PFSK-1 (cell line): ENCODE measurements at regions not wholly inside any gene's neighbourhood (a gene's known extent, or its start where the extent isn't known, plus 50 kb on each side); places are given as distances from the start of the nearest gene placed in this dataset.

Experiments
- POLR2AphosphoS5 ChIP-seq: IDR thresholded peaks from 2 replicates; pipeline ENCODE4 v1.6.1; 2012; ENCODE audit warnings: low read depth, mild to moderate bottlenecking, control low read depth, low read length, moderate library complexity
- SIN3A ChIP-seq: IDR thresholded peaks from 2 replicates; pipeline ENCODE4 v1.6.1; 2012; ENCODE audit warnings: mild to moderate bottlenecking, low read length, moderate library complexity, borderline replicate concordance; ENCODE audit not compliant: insufficient read depth
- TAF1 ChIP-seq: IDR thresholded peaks from 2 replicates; pipeline ENCODE4 v1.6.1; 2012; ENCODE audit warnings: low read length, control low read depth, borderline replicate concordance; ENCODE audit not compliant: insufficient read depth

GRCh38 chr5:87127426-87127825, 140.3 kb upstream of the RASA1 start:
- TF ChIP-seq TAF1 (no peak), POLR2AphosphoS5 (no peak), SIN3A (no peak)
